Esophagus muscularis mucosa (tissue), 4 donors: ENCODE measurements at regions not wholly inside any gene's neighbourhood (a gene's known extent, or its start where the extent isn't known, plus 50 kb on each side); places are given as distances from the start of the nearest gene placed in this dataset.

Source experiments
- DNase-seq: peaks from one replicate; pipeline ENCODE4 v3.0.0-alpha.2; 2017; ENCODE audit errors: extremely low spot score
- H3K27ac ChIP-seq, 4 donors: fragments of 200-600 bp; sonication (generic); replicated peaks in 1 of 4; 1 replicate in 3 of 4; 2 replicates in 1 of 4; pipeline ENCODE4 v1.5.1; 2016 to 2019; ENCODE audit warnings: mild to moderate bottlenecking in 1 of 4
- H3K27me3 ChIP-seq, 4 donors: fragments of 200-600 bp; sonication (generic); one replicate each; pipeline versions ENCODE4 v1.5.1 to v1.6.0; 2016 to 2019
- H3K36me3 ChIP-seq, 4 donors: fragments of 200-600 bp; sonication (generic); one replicate each; pipeline ENCODE4 v1.5.1; 2016 to 2019
- H3K4me1 ChIP-seq, 4 donors: fragments of 200-600 bp; sonication (generic); one replicate each; pipeline ENCODE4 v1.5.1; 2016 to 2019
- H3K4me3 ChIP-seq, 4 donors: fragments of 200-600 bp; sonication (generic); 1 replicate in 2 of 4; 2 replicates in 2 of 4; pipeline ENCODE4 v1.5.1; 2016 to 2019; ENCODE audit warnings: mild to moderate bottlenecking in 4 of 4, moderate library complexity in 1 of 4
- H3K9me3 ChIP-seq, 4 donors: fragments of 200-600 bp; sonication (generic); 1 replicate in 3 of 4; 2 replicates in 1 of 4; pipeline ENCODE4 v1.5.1; 2016 to 2019
- CTCF ChIP-seq, 3 experiments: fragments of 200-600 bp in 2 of 3; fragments of 450-650 bp in 1 of 3; sonication (generic) in 2 of 3; IDR thresholded peaks; one replicate each; pipeline ENCODE4 v1.5.1; 2017 to 2019; ENCODE audit warnings: antibody characterized with exemption in 3 of 3, mild to moderate bottlenecking in 2 of 3, moderate library complexity in 1 of 3
- EP300 ChIP-seq: sonication (generic); formaldehyde crosslinking; IDR thresholded peaks from one replicate; pipeline ENCODE4 v1.6.1; 2017; ENCODE audit warnings: antibody characterized with exemption
- POLR2A ChIP-seq: fragments of 450-650 bp; IDR thresholded peaks from one replicate; pipeline ENCODE4 v1.6.1; 2017; ENCODE audit warnings: antibody characterized with exemption, moderate library complexity, mild to moderate bottlenecking, low read depth
- POLR2AphosphoS5 ChIP-seq, 2 donors: sonication (generic); formaldehyde crosslinking; IDR thresholded peaks; one replicate each; pipeline ENCODE4 v1.6.1; 2017; ENCODE audit warnings: antibody characterized with exemption in 2 of 2
- WGBS: methylation state at CpG from one replicate; pipeline ENCODE4 v1.1.5; 2018; 5-methylcytosine and 5-hydroxymethylcytosine counted together
- intact Hi-C: fragments of 100-400 bp; cut with DNase I; formaldehyde crosslinking; loops from one replicate; pipeline ENCODE4 v1.15.1; 2023

GRCh38 chr9:126052791-126053190, 273.8 kb upstream of the MVB12B start:
- intact Hi-C loops, result no loop called here
- TF ChIP-seq EP300, result no peak
- no peak for TF ChIP-seq POLR2AphosphoS5 (IDR thresholded peaks at IDR 0.05)
- no peak for TF ChIP-seq POLR2A
- no peak for TF ChIP-seq CTCF (IDR thresholded peaks at IDR 0.05)
- peaks cover 0 to 14% (median 11%) of the 10 kb centered on the region in 4 donors for H3K4me1 ChIP-seq
- no peak for DNase-seq
- no peaks in the 10 kb centered on the region for H3K27me3 ChIP-seq
- H3K4me3 ChIP-seq, result no peak overlapping the region
- H3K27ac ChIP-seq, result no peak overlapping the region
- WGBS, result 83% methylated on average over 6 of the region's 6 CpGs
- H3K9me3 ChIP-seq, result no peaks in the 10 kb centered on the region
- no peaks in the 10 kb centered on the region for H3K36me3 ChIP-seq

GRCh38 chr9:126053913-126054312, 272.7 kb upstream of the MVB12B start:
- H3K4me3 ChIP-seq, result no peak overlapping the region
- no peaks in the 10 kb centered on the region for H3K27me3 ChIP-seq
- intact Hi-C loops, result no loop called here
- DNase-seq, result no peak
- H3K36me3 ChIP-seq, result no peaks in the 10 kb centered on the region
- no peaks in the 10 kb centered on the region for H3K9me3 ChIP-seq
- H3K27ac ChIP-seq, result no peak overlapping the region
- TF ChIP-seq CTCF (IDR thresholded peaks at IDR 0.05) (no peak), POLR2AphosphoS5 (IDR thresholded peaks at IDR 0.05) (no peak), EP300 (no peak), POLR2A (no peak)
- peaks cover 0 to 24% (median 13%) of the 10 kb centered on the region in 4 donors for H3K4me1 ChIP-seq
- 43% methylated on average over 4 of the region's 6 CpGs for WGBS

DNA sequence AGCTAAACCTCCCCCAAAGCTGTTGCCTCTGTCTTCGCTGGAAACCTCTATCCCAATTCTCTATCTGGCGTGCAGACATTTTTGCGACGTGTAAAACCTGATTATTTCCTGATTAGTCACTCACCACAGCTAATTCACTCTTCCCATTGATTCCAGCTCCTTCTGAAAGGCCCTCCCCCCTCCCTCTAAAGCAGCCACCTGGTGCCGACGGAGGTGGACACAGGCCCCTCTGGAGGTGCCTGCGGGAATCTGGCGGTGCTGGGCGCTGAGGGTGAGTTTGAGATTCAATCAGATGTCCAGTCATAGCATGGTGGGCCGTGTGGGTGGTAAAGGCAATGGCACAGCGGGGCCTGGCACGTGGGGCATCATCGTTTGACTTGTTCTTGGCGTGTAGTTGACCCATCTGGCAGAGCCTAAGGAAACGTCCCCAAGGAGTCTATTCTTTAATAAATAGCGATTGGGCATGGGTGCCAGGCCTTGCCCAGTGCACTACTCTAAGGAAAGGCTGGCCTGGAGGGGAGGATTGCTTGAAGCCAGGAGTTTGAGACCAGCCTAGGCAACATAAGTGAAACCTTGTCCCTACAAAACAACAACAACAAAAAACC, 271.1 kb upstream of the MVB12B start:
- DNase-seq, result no peak
- Histone ChIP-seq H3K36me3 (no peaks in the 10 kb centered on the region), H3K27me3 (peaks cover 0 to 5% (median 0%) of the 10 kb centered on the region in 4 donors), H3K4me1 (peaks cover 0 to 24% (median 13%) of the 10 kb centered on the region in 4 donors), H3K9me3 (no peaks in the 10 kb centered on the region), H3K27ac (no peak overlapping the region), H3K4me3 (no peak overlapping the region)
- intact Hi-C loops, result no loop called here
- TF ChIP-seq POLR2A, result no peak
- no peak for TF ChIP-seq CTCF (IDR thresholded peaks at IDR 0.05)
- no peak for TF ChIP-seq POLR2AphosphoS5 (IDR thresholded peaks at IDR 0.05)
- no peak for TF ChIP-seq EP300
- WGBS, result 88% methylated on average over 16 of the region's 16 CpGs

DNA sequence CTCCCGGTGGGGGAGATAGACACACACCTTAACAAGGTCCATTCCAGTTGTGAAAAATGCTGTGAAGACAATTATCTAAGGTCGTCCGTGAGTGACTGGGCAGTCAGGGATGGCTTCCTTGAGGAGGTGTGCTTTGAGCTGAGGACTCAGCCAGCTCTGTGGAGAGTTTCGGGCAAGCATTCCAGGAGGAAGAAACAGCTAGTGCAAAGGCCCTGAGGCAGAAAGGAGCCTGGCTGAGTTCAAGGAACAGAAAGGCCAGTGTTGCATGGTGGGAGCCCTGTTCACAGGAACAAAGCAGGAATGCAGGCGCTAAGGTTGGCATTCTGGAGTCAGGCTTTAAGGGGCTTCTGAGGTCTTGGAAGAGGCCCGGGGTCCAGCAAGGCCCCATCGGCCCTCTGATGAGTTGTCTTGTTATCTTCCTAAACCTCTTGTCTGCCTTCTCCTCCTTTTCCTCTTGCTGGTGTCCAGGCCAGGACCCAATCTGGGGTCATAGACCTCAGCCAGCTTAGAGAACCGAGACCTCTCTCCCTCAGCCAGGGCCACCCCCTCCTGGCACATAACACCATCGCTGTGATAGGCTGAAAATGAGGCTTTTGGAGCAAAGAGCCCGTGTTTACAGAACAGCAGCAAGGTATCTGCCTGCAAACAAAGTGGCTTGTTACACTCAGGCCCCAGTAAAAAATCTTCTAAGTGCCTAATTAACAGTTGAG, 270.2 kb upstream of the MVB12B start:
- 76% methylated on average over 10 of the region's 10 CpGs for WGBS

More for the DNA sequence above, 270.2 kb upstream of the MVB12B start:
- H3K4me3 ChIP-seq, result no peak overlapping the region
- intact Hi-C loops, result no loop called here
- no peaks in the 10 kb centered on the region for H3K36me3 ChIP-seq
- peaks cover 0 to 24% (median 13%) of the 10 kb centered on the region in 4 donors for H3K4me1 ChIP-seq
- TF ChIP-seq POLR2A, result no peak
- TF ChIP-seq POLR2AphosphoS5 (IDR thresholded peaks at IDR 0.05), result no peak
- no peak for TF ChIP-seq EP300
- no peak for TF ChIP-seq CTCF (IDR thresholded peaks at IDR 0.05)
- H3K27me3 ChIP-seq, result peaks cover 0 to 5% (median 0%) of the 10 kb centered on the region in 4 donors
- H3K27ac ChIP-seq, result no peak overlapping the region
- no peaks in the 10 kb centered on the region for H3K9me3 ChIP-seq
- DNase-seq, result no peak
